GM23248 (cell line): ENCODE measurements at regions not wholly inside any gene's neighbourhood (a gene's known extent, or its start where the extent isn't known, plus 50 kb on each side); places are given as distances from the start of the nearest gene placed in this dataset.

ENCODE experiments used
- EZH2 ChIP-seq: fragments of 200-600 bp; sonication (generic); IDR thresholded peaks from 2 replicates; pipeline ENCODE4 v1.6.1; 2018; ENCODE audit warnings: antibody characterized with exemption, mild to moderate bottlenecking; ENCODE audit not compliant: insufficient read depth, poor library complexity, severe bottlenecking
- EZH2phosphoT487 ChIP-seq: fragments of 200-600 bp; sonication (generic); IDR thresholded peaks from 2 replicates; pipeline ENCODE4 v1.6.1; 2018; ENCODE audit warnings: antibody characterized with exemption, moderate library complexity, mild to moderate bottlenecking, low read depth; ENCODE audit not compliant: insufficient read depth

- TF ChIP-seq EZH2phosphoT487 (no peak), EZH2 (no peak)
Observed at GRCh38 chr1:195597891-195598290, 1010.3 kb downstream of the KCNT2 start.
